T1000 (cell line): ENCODE measurements at regions not wholly inside any gene's neighbourhood (a gene's known extent, or its start where the extent isn't known, plus 50 kb on each side); places are given as distances from the start of the nearest gene placed in this dataset.

Experiments
- DNase-seq: peaks from one replicate; lab custom pipeline; 2025; ENCODE audit warnings: mixed read lengths; lab: John Stamatoyannopoulos, UW

DNA sequence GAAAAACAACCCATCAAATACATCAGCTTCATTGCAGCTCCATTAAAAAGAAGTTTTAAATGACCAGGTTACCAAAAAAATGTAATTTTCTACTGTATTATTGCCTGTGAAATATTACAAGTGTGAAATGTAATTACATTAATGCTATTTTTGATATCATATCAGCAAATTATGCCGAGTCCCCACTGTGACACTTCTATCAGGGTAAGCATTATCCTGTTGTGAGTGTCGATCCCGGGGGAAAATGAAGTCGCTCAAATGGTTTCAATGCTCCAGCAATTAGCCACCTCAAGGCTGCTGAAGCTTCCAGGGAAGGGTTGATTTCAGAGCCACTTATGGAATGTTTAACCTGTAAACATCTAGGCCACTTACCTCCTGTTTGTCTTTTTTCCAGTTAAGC is 70.4 kb downstream of the RCN1 start:
- no peak for DNase-seq

DNA sequence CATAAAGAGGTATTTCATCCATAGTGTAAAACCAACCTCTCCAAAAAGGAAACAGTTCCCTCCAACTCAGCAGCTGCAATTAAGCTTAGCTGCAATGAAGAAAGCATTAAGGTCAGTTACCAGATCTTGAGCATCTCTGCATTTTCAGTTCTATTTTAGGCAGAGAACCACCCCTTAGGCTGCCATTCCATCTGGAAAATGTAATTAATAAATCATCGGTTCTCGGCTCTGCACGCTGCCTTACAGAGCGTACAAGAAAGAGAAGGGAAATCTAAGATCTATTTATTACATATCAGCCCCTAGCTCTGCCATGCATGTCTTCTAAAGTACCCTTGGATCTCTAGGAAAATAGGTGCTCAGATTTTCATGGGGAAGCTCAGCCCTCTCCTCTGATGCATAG is 71.5 kb downstream of the RCN1 start:
- no peak for DNase-seq

DNA sequence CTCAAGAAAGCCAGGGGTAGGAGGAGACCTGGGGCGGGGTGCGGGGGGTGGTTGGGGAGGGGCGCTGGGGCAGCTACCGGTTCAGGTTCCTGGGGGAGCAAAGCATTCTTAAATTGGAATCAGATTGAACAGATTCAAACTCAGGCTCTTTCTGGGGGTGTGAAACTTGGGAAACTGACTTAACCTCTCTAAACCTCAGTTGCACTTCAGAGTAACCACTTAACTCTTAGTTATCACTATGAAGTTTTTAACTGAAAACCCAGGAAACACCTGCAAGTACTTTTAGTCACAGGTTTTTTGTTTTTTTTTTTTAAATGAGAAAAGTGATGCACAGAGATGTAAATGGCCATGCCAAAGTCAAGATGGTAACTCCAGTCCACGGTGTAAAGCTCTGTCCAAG is 72.0 kb downstream of the RCN1 start:
- DNase-seq: no peak

DNA sequence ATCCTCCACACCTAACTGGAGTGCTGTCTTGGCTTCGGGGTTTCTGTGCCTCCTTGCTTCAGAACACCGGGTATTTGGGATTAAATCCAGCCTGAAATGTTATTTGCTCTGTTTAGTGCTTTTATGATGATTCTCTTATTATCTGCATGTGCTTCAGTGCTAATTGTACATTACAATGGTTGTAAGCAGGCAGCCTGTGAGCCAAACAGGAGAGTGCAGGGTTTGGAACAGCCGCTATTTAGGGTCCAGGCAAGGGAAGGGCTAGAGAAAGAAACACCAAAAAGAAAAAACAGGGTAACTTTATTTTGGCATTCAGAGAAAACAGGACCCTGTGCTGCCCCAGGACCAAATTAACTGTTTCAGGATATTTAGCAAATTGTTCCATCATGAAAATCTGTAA is 72.7 kb downstream of the RCN1 start:
- no peak for DNase-seq

DNA sequence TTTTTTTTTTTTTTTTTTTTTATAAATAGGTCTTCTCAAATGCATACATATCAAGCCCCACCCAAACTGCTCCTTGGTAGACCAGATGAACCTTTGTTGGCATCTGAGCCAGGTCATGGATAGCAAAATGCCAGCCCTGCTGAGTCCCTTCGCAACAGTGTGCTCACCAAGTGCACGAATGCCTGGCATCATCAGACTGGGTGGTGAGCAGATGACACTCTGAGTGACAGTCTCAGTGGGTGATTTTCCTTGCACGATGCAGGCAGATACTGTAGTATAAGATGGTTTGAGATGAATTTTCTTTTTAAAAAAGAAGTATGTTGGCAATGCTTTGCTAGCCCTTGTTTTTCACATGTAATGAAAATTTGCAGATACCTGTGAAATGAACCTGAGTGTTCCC is 74.0 kb downstream of the RCN1 start:
- DNase-seq: no peak

DNA sequence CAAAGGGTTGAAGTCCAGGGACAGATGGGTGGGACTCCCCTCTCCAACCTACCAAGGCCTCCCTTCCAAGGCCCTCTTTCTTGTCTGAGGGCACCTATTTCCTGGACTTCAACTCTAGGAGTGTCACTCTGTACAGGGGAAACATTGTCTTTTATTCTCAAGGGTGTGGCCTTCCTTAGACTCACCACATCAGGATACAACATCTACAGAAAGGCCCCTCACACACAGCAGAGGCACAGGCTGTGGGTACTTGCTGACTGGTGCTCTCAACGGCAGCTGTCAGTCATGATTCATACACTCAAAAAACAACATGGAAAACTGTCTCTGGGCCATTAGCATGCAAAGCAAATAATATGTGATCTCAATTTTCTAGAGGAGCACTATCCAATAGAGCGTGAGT is 78.0 kb downstream of the RCN1 start:
- no peak for DNase-seq

DNA sequence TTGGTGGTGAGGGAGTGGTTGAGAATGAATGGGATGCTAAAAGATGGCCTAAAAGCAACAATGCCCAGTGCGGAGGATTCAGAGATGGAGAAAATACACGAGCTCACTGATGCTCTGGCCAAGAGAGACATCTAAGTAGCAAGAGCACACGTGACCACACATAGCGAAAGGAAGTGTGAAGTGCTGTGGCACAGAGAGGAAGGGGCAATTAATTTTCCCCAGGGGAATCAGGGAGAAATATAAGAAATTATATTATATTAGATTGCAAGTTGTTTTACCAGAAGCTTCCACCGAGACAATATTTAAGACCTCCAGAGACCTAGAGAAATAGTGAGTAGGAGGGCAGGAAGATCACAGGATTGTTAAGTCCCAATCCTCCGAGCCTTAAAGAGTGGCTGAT is 80.6 kb downstream of the RCN1 start:
- no peak for DNase-seq

DNA sequence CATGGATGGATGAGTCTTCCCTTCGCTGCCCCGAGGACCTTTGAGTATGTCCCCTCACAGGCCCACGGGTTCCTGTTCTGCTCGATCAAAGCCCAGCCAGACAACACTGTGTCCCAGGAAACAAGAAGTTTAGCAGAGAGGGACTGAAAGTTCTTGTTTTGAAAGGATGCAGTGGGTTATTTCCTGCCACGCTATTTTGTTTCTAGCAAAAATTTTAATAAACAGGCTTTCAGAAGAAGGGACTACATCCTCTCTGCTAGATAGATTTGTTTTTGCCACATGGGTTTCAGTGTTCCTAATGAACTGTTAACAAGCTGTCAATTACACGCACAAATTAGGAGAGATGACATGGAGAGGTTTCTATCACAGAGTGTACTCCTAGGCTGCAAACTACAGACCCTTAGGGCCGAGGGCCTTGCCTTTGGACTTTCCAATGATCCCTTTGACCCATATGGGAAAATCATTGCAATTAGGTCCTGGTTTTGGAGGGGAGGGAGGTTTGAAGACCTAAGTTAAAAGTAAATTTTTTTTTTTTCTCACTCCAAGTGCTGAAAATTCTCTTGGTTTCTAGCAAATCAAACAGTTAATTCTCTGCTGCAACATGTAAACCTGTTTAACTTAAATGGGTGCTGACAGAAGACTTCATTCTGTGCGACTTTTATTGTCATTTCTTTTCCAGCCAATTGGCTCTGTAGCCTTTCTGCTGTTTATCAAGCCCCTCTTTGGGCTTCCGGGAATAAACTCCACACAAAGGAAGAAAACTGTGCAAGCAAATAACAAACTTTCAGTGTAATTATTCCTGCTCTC is 81.4 kb downstream of the RCN1 start:
- DNase-seq: no peak

DNA sequence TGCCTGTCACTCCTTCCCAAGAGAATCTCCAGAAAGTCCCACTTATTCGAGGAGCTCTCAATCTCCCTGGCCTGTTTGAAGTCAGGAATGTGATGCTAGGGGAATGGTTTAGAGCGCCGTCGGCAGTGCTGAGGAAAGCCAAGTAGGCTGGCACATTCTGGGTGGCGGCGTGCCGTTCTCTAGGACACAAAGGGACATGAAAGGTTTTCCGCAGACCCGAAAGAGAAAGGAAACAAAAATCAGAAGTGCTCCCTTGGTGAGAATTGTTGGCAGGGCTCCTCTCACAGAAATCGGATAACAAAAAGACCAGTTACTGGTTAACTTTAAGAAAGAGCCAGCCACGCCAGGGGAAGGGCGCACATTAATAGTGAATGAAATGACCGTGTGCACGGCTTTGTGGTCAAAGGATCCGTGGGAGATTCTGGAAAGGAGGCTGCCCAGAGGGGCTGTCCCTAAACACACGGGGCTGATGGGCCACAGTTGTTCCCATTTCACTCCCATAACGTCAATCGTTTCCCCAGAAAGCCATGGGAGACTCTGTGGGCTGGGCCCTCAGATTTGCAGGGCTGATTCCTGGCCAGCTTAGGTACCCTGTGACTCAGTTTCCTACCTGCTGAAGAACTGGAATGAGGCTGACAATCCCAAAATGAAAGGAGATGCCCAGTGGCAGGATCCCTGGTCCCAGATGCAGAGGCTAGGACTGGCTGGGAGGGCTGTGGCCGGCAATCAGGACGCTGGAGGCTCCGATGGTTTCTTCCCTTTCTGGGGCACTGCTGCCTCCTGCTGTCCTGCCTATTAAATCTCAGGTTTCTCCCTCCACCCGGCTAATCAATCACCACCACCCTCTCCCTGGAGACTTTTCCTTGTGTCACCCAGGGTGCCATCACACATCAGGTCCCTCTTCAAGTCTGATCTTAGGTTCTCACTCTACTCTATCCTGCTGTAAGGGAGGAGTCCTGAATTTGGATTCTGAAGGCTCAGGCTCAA is 82.3 kb downstream of the RCN1 start:
- DNase-seq: peak; percentile 38

DNA sequence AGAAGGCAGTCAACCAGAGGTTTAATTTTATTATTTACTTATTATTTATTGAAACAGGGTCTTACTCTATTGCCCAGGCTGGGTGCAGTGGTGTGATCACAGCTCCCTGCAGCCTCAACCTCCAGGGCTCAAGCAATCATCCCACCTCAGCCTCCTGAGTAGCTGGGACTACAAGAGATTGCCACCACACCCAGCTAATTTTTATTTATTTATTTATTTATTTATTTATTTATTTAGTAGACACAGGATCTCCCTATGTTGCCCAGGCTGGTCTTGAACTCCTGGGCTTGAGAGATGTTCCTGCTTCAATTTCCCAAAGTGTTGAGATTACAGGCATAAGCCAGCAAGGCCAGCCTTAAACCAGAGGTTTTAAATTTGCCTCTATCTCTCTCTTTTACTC is 83.1 kb downstream of the RCN1 start:
- DNase-seq: no peak

DNA sequence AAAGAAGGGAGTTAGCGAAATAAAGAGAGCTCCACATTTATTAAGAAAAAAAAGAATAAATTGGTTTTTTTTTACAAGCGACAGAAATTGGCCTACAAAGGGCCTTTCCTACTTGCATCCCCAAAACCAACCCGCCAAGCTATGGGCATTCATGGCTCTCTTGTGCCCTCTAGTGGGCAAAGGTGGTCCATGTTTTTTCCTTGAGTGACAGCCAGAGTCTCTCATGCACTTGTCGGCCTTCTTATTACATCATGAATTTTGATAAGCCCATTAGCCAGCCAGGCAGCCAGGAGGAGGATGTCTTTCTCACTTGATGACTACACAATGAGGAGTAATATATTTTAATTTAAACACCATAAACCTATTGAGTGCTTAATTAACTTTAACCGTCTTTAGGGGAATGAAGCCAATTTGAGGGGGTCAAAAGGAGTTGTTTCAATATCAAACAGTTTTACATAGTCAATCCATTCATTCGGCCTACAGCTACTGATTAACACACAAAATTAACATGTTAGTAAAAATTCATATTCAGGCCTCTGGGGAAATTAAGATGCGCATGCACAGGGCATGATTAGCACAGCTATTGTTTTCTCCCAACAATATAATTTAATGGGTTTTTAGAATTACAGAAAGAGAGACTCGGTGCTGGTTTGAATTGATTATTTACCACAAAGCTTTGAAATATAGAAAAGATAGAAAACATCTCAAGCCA is 85.5 kb downstream of the RCN1 start:
- DNase-seq: peak; percentile 61

DNA sequence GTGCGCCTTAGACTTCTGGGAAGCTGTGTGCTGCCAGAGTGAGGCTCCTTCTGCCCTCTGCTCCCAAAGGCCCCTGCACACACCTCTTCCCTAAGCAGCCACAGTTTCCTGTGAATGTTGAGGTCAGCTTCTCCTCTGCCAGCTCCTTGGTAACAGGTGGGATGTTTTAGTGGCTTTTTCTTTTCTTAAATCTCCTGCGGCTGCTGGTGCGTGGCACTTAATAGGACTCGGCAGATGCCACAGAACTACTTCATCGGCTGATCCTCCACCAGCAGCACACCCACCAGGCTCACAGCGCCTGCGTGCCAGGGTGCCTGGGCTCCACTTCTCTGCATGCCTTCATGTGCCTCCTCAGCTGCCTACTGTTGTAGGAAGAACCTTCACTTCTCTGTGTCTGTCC is 87.8 kb downstream of the RCN1 start:
- DNase-seq: no peak

DNA sequence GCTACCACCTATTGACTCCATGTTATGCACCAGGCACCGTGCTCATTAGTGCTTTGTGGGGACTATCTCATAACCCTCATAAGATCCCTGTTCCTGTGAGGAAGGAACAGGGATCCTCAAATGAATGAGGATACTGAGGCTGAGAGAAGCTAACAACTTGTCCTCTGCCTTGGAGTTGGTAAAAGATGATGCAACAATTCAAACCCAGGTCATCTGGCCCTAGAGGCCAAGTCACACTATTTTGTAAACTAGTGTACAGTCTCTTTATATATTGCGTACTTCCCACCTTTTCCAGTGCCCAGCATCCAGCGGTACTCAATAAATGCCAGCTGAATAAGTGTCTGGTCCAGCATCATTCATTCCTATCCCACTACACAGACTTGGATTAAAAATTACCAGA is 92.6 kb downstream of the RCN1 start:
- no peak for DNase-seq

DNA sequence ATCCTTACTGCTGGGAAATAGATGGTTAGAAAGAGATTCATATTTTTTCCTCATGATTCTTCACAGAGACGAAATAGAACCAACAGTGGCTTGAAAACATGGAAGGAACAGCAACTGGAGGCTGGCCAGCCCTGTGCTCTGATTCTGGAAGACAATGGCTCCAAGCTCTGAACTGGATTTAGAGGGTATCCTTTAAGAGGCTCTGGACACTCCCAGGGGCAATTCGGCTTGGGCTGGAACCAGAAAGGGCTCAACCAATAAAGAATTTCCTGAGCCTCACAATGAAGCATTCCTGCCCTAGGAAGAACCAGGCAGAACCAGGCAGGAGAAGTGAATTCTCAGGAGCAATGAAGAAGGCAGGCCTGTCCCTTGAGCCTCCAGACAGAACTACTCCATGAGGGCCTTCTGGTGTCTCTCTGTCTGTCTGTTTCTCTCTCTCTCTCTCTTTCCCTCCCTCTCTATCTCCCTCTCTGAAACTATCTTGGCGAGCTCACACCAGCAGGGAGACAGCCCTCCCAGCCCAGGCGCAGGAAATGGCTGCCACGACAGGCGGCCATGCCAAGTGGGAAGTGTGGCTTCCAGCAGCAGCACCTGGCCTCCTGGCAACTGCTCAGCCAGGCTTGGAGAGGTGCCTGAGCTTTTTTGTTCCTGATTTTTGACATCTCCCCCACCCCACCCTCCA is 93.3 kb downstream of the RCN1 start:
- DNase-seq: no peak

DNA sequence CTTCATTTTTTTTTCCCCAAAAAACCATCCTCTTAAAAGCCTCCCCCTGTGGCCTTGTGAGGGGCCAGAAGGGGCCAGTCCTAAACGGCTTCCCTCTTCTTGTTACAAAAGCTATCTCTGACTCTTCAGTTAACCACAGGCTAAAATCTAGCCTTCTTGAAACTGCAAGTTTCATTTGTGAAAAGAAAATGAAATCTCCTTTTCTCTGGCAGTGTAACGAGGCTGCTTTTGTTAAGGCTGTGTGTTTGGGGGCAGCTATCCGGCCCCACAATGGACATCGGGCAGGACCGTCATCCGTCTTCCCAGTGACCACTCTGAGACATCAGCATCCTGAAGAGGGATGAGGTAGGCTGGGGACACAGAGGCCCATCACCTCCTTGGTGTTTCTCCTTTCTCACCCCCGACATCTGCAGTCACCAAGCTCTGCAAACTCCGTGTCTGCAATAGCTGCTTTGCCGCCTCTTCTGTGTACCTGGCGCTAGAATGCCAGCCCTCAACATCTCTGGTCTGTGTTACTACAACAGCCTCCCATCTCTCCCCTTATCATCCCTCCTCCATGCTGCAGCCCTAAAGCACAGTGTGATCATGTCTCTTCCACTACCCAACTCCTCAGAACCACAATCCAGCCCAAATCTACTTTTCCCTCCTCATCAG is 94.0 kb downstream of the RCN1 start:
- DNase-seq: no peak

DNA sequence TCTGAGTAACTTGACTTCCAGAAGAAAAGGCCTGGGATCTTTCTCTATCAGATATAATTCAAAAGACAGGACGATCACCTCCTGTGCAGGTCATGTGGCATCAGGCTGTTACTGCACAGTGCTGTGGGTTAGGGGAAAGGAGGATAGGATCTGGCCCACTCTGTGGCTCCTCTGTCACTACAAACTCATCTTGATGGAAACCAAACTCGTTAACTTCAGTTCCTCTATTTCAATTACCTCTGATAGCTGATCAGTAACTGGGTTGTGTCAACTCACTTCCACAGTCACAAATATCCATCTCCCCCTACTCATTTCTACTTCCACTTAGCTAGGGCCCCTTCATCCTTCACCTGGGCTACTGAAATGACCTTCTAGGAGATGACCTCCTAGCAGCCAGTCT is 95.2 kb downstream of the RCN1 start:
- no peak for DNase-seq

DNA sequence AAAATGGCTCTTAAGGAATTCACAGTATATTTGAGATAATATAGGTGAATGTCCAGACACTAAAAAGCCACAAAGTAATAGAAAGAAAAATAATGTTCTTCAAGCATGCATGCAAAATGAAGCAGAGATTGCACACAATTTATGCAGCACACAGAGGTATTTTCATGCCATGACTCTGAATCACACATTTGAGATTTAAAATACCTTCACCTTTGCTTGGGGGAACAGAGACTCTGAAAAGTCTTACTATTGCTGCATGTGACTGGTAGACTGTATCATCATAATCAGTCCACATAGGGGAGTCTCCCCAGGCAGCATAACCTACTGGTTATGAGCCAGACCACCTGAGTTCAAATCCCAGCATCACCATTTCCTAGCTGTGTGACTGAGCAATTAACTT is 96.2 kb downstream of the RCN1 start:
- DNase-seq: no peak

DNA sequence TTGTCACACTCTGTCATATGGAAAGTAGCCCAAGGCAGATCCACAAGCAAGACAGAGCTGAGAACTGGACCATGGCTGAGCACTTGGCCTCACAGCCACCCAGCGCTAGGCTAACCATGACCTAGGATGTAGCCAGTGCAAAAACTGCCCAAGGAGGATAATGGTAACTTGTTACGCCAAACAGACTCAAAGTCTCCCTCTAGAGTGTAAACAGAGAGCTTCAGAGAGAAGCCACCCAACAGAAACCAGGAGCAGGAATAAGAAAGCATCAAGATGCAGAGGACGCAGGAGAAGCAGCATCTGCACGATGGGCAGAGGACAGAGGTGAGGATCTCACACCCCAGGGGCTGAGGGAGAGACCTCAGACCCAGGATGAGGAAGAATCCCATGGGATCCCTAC is 97.9 kb downstream of the RCN1 start:
- no peak for DNase-seq

DNA sequence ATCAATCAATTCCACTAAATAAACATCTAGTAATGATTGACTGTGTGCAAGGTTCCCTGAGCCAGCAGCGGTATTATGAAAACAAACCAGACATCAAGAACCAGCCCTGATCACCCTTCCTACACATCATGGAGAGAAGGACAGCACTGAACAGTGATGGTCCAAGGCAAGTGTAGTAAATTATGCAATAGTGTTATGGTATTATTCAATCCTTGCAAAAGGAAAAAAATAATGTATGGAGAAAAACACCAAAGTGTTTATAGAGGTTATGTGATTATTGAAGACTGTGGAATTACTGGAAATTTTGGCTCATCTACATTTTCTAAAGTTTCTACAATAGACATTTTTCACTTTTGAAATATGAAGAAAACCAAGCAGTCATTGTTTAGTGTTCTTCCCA is 105.3 kb downstream of the RCN1 start:
- no peak for DNase-seq

DNA sequence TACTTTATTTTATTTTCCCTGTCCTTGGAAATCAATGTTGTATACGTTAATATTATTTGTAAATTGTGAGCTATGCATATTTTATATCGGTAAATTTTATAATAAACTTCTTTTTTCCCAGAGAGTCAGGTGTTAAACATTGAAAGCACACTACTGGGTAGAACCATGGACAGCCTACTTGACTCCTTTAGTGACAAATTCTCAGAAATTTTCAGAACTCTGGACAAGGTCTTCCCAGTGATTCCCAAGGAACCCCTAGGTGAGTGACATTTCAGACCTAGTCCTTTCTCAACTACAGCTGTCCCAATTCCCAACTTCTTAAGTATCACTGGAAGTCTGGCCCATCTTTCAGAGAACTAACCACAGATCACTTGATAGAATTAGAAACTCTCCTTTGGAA is 107.2 kb downstream of the RCN1 start:
- DNase-seq: no peak

DNA sequence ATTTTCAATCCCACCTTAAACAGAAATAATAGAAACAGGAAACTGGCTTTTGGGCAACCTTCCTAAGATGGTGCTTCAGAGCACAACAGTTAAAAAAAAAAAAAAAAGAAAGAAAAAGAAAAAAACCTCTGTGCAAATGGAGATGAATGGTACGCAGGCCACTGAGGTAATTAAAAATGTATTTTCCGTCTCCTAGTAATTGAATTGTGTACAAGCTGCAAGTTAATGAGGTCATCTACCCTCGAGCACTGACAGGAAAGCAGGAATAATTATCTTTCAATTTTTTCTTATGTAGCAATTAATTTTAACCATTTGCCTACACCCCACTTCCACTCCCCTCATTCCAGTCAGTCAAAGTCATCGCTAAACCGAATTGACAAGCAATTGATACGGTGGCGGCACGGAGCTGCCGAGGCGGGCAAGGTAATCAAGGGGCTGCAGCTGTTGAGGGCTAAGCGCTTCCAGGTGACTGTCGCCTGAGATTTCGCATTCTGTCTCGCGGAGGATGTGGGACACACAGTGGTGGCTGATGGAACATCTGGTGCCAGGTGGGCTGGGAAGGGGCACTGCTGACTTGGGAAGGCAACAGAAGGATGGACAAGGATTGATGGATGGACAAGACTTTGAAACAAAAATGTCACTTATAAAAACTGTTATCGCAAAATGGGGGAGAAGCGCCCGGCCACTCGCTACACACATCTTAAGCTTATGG is 109.4 kb downstream of the RCN1 start:
- DNase-seq: no peak
